IPS-18a (cell line): ENCODE measurements at regions not wholly inside any gene's neighbourhood (a gene's known extent, or its start where the extent isn't known, plus 50 kb on each side); places are given as distances from the start of the nearest gene placed in this dataset.

ENCODE experiments used
- H3K27ac ChIP-seq: one replicate; pipeline ENCODE4 v1.5.1; 2013; ENCODE audit warnings: low read length
- H3K27me3 ChIP-seq: one replicate; pipeline ENCODE4 v1.6.1; 2013; ENCODE audit warnings: mild to moderate bottlenecking, low read length; ENCODE audit not compliant: control insufficient read depth, insufficient read depth
- H3K36me3 ChIP-seq: one replicate; pipeline ENCODE4 v1.6.1; 2013; ENCODE audit warnings: low read depth, low read length; ENCODE audit not compliant: control insufficient read depth
- H3K4me1 ChIP-seq: one replicate; pipeline ENCODE4 v1.6.1; 2013; ENCODE audit warnings: low read depth, low read length; ENCODE audit not compliant: control insufficient read depth
- H3K4me3 ChIP-seq: one replicate; pipeline ENCODE4 v1.5.1; 2013; ENCODE audit warnings: low read length
- H3K9ac ChIP-seq: one replicate; pipeline ENCODE4 v1.6.1; 2013; ENCODE audit warnings: mild to moderate bottlenecking, low read length, moderate library complexity
- H3K9me3 ChIP-seq: one replicate; pipeline ENCODE4 v1.6.1; 2013; ENCODE audit warnings: low read depth, low read length; ENCODE audit not compliant: control insufficient read depth

GRCh38 chr10:44853148-44853734 is 57.9 kb upstream of the TMEM72 start:
- Histone ChIP-seq H3K4me3 (no peak overlapping the region), H3K27me3 (no peaks in the 10 kb centered on the region), H3K4me1 (peaks cover 10% of the 10 kb centered on the region), H3K27ac (no peak overlapping the region), H3K36me3 (no peaks in the 10 kb centered on the region), H3K9ac (no peak overlapping the region), H3K9me3 (no peaks in the 10 kb centered on the region)

GRCh38 chr10:44853796-44854195 is 57.3 kb upstream of the TMEM72 start:
- no peaks in the 10 kb centered on the region for H3K36me3 ChIP-seq
- no peaks in the 10 kb centered on the region for H3K27me3 ChIP-seq
- H3K4me3 ChIP-seq, result no peak overlapping the region
- no peaks in the 10 kb centered on the region for H3K9me3 ChIP-seq
- no peak overlapping the region for H3K27ac ChIP-seq
- H3K9ac ChIP-seq, result no peak overlapping the region
- peaks cover 10% of the 10 kb centered on the region for H3K4me1 ChIP-seq

- no peaks in the 10 kb centered on the region for H3K9me3 ChIP-seq
- H3K4me1 ChIP-seq, result peaks cover 10% of the 10 kb centered on the region
- H3K27me3 ChIP-seq, result no peaks in the 10 kb centered on the region
- H3K27ac ChIP-seq, result no peak overlapping the region
- H3K36me3 ChIP-seq, result no peaks in the 10 kb centered on the region
- no peak overlapping the region for H3K9ac ChIP-seq
- no peak overlapping the region for H3K4me3 ChIP-seq
Measured at GRCh38 chr10:44854693-44855350, 56.3 kb upstream of the TMEM72 start.

GRCh38 chr10:44856696-44857095 is 54.4 kb upstream of the TMEM72 start:
- Histone ChIP-seq H3K27ac (no peak overlapping the region), H3K9ac (no peak overlapping the region), H3K27me3 (no peaks in the 10 kb centered on the region), H3K4me1 (peaks cover 10% of the 10 kb centered on the region), H3K4me3 (no peak overlapping the region), H3K9me3 (no peaks in the 10 kb centered on the region), H3K36me3 (no peaks in the 10 kb centered on the region)

- Histone ChIP-seq H3K36me3 (no peaks in the 10 kb centered on the region), H3K9me3 (no peaks in the 10 kb centered on the region), H3K4me1 (peaks cover 10% of the 10 kb centered on the region), H3K9ac (no peak overlapping the region), H3K27ac (no peak overlapping the region), H3K27me3 (peaks cover 1% of the 10 kb centered on the region), H3K4me3 (no peak overlapping the region)
Measured at GRCh38 chr10:44857363-44858016, 53.6 kb upstream of the TMEM72 start.

GRCh38 chr10:44858017-44858371 is 53.1 kb upstream of the TMEM72 start:
- Histone ChIP-seq H3K4me1 (peaks cover 11% of the 10 kb centered on the region), H3K27me3 (peaks cover 6% of the 10 kb centered on the region)

GRCh38 chr10:44858988-44859387 is 52.1 kb upstream of the TMEM72 start:
- no peaks in the 10 kb centered on the region for H3K9me3 ChIP-seq

More at GRCh38 chr10:44858017-44858371, 53.1 kb upstream of the TMEM72 start:
- H3K36me3 ChIP-seq, result no peaks in the 10 kb centered on the region
- no peak overlapping the region for H3K27ac ChIP-seq
- no peaks in the 10 kb centered on the region for H3K9me3 ChIP-seq
- no peak overlapping the region for H3K4me3 ChIP-seq
- H3K9ac ChIP-seq, result no peak overlapping the region

GRCh38 chr10:44859546-44860285 is 51.4 kb upstream of the TMEM72 start:
- Histone ChIP-seq H3K4me1 (peaks cover 22% of the 10 kb centered on the region), H3K9ac (no peak overlapping the region), H3K9me3 (no peaks in the 10 kb centered on the region), H3K4me3 (no peak overlapping the region), H3K27me3 (peaks cover 23% of the 10 kb centered on the region), H3K36me3 (no peaks in the 10 kb centered on the region), H3K27ac (no peak overlapping the region)

More at GRCh38 chr10:44858988-44859387, 52.1 kb upstream of the TMEM72 start:
- Histone ChIP-seq H3K4me1 (peaks cover 18% of the 10 kb centered on the region), H3K36me3 (no peaks in the 10 kb centered on the region), H3K27me3 (peaks cover 16% of the 10 kb centered on the region), H3K4me3 (no peak overlapping the region), H3K27ac (no peak overlapping the region), H3K9ac (no peak overlapping the region)

- Histone ChIP-seq H3K36me3 (no peaks in the 10 kb centered on the region), H3K27ac (no peak overlapping the region), H3K9me3 (no peaks in the 10 kb centered on the region), H3K4me1 (peaks cover 26% of the 10 kb centered on the region), H3K4me3 (no peak overlapping the region), H3K27me3 (peaks cover 36% of the 10 kb centered on the region), H3K9ac (no peak overlapping the region)
Measured at GRCh38 chr10:44860811-44861736, 50.1 kb upstream of the TMEM72 start.
